AG04449 (cell line): ENCODE measurements at regions not wholly inside any gene's neighbourhood (a gene's known extent, or its start where the extent isn't known, plus 50 kb on each side); places are given as distances from the start of the nearest gene placed in this dataset.
"Not testable (repeated sequence)": the region's sequence is repeated elsewhere in the genome, so short reads cannot be mapped to it uniquely, and the experiment has no call there.

Source experiments
- CTCF ChIA-PET: fragments of 350-600 bp; formaldehyde crosslinking; extraction: SDS; loops from one replicate; lab custom pipeline; 2021; ENCODE audit warnings: antibody characterized with exemption; lab: Yijun Ruan, JAX
- POLR2A ChIA-PET: fragments of 400-600, 350-600 bp; formaldehyde crosslinking; extraction: SDS; loops from one replicate; lab custom pipeline; 2020; ENCODE audit warnings: antibody characterized with exemption, inconsistent platforms; lab: Yijun Ruan, JAX
- DNase-seq: peaks from one replicate; pipeline ENCODE4 v3.0.0-alpha.2; 2010; ENCODE audit warnings: low read depth, low spot score
- H3K4me3 ChIP-seq: 2 replicates; pipeline ENCODE4 v1.5.1; 2011; ENCODE audit warnings: low read depth, mild to moderate bottlenecking, control low read depth, low read length
- CTCF ChIP-seq: IDR thresholded peaks from one replicate; pipeline ENCODE4 v1.5.1; 2011; ENCODE audit warnings: mild to moderate bottlenecking, moderate library complexity, low read length, control low read depth, inconsistent platforms; ENCODE audit not compliant: insufficient read depth; ENCODE audit errors: missing control alignments

GRCh38 chr2:208607694-208608093 lies 201.1 kb downstream of the PTH2R start:
- ChIA-PET CTCF (no interaction called here), POLR2A (no interaction called here)
- H3K4me3 ChIP-seq = no peak overlapping the region
- TF ChIP-seq CTCF = no peak
- DNase-seq = no peak

GRCh38 chr2:208608122-208608835 lies 201.7 kb downstream of the PTH2R start:
- no peak for TF ChIP-seq CTCF
- DNase-seq = no peak
- POLR2A ChIA-PET = no interaction called here
- H3K4me3 ChIP-seq = no peak overlapping the region
- CTCF ChIA-PET = no interaction called here

GRCh38 chr2:208609166-208609804 lies 202.7 kb downstream of the PTH2R start:
- no peak overlapping the region for H3K4me3 ChIP-seq
- ChIA-PET CTCF (no interaction called here), POLR2A (no interaction called here)
- no peak for DNase-seq
- no peak for TF ChIP-seq CTCF

- POLR2A ChIA-PET, H3K4me3 ChIP-seq, DNase-seq, CTCF ChIA-PET: not testable (repeated sequence)
Observed at GRCh38 chr2:208615675-208616074, 209.1 kb downstream of the PTH2R start.

GRCh38 chr2:208618220-208618619 lies 211.6 kb downstream of the PTH2R start:
- no peak for TF ChIP-seq CTCF
- ChIA-PET CTCF (no interaction called here), POLR2A (no interaction called here)
- no peak overlapping the region for H3K4me3 ChIP-seq
- no peak for DNase-seq

- H3K4me3 ChIP-seq = no peak overlapping the region
- ChIA-PET CTCF (no interaction called here), POLR2A (no interaction called here)
- no peak for TF ChIP-seq CTCF
- DNase-seq = no peak
Observed at GRCh38 chr2:208619993-208620392, 213.4 kb downstream of the PTH2R start.

GRCh38 chr2:208620487-208620978 lies 213.9 kb downstream of the PTH2R start:
- POLR2A ChIA-PET = no interaction called here
- CTCF ChIA-PET = no interaction called here
- no peak overlapping the region for H3K4me3 ChIP-seq
- no peak for TF ChIP-seq CTCF
- DNase-seq = no peak
